ENCODE measurements at regions not wholly inside any gene's neighbourhood (a gene's known extent, or its start where the extent isn't known, plus 50 kb on each side); places are given as distances from the start of the nearest gene placed in this dataset.
"Not testable (repeated sequence)": the region's sequence is repeated elsewhere in the genome, so short reads cannot be mapped to it uniquely, and the experiment has no call there.

- peak; percentile 62 for DNase-seq
Measured at GRCh38 chr22:27238935-27239510, 562.5 kb downstream of the MN1 start.

- DNase-seq: no peak
Measured at GRCh38 chr22:27239520-27239919, 562.0 kb downstream of the MN1 start.

- DNase-seq: no peak
Measured at GRCh38 chr22:27240298-27241075, 561.1 kb downstream of the MN1 start.

- peak; percentile 57 for DNase-seq
Measured at GRCh38 chr22:27241430-27242321, 559.9 kb downstream of the MN1 start.

- DNase-seq: no peak
Measured at GRCh38 chr22:27242474-27242873, 559.1 kb downstream of the MN1 start.

- no peak for DNase-seq
Measured at GRCh38 chr22:27242917-27243589, 558.5 kb downstream of the MN1 start.

GRCh38 chr22:27244328-27244727 lies 557.2 kb downstream of the MN1 start:
- no peak for DNase-seq

GRCh38 chr22:27245056-27245455 lies 556.5 kb downstream of the MN1 start:
- DNase-seq: no peak

GRCh38 chr22:27246558-27246957 lies 555.0 kb downstream of the MN1 start:
- DNase-seq: no peak

GRCh38 chr22:27247701-27248434 lies 553.7 kb downstream of the MN1 start:
- no peak for DNase-seq

GRCh38 chr22:27250418-27250817 lies 551.1 kb downstream of the MN1 start:
- DNase-seq: no peak

- no peak for DNase-seq
Measured at GRCh38 chr22:27250886-27251285, 550.7 kb downstream of the MN1 start.

- no peak for DNase-seq
Measured at GRCh38 chr22:27251563-27251962, 550.0 kb downstream of the MN1 start.

- DNase-seq: peak; percentile 64
Measured at GRCh38 chr22:27252282-27253049, 549.1 kb downstream of the MN1 start.

GRCh38 chr22:27253108-27253902 lies 548.3 kb downstream of the MN1 start:
- DNase-seq: peak; percentile 82

- DNase-seq: not testable (repeated sequence)
Measured at GRCh38 chr22:27254063-27254462, 547.5 kb downstream of the MN1 start.

- DNase-seq: no peak
Measured at GRCh38 chr22:27255580-27255979, 546.0 kb downstream of the MN1 start.

GRCh38 chr22:27257987-27258386 lies 543.6 kb downstream of the MN1 start:
- DNase-seq: no peak

GRCh38 chr22:27258616-27259172 lies 542.9 kb downstream of the MN1 start:
- DNase-seq: no peak

- DNase-seq: no peak
Measured at GRCh38 chr22:27259433-27259832, 542.1 kb downstream of the MN1 start.

Data from hindlimb muscle (tissue), 1 donor.